ENCODE measurements at regions not wholly inside any gene's neighbourhood (a gene's known extent, or its start where the extent isn't known, plus 50 kb on each side); places are given as distances from the start of the nearest gene placed in this dataset.
"Not testable (repeated sequence)": the region's sequence is repeated elsewhere in the genome, so short reads cannot be mapped to it uniquely, and the experiment has no call there.

DNA sequence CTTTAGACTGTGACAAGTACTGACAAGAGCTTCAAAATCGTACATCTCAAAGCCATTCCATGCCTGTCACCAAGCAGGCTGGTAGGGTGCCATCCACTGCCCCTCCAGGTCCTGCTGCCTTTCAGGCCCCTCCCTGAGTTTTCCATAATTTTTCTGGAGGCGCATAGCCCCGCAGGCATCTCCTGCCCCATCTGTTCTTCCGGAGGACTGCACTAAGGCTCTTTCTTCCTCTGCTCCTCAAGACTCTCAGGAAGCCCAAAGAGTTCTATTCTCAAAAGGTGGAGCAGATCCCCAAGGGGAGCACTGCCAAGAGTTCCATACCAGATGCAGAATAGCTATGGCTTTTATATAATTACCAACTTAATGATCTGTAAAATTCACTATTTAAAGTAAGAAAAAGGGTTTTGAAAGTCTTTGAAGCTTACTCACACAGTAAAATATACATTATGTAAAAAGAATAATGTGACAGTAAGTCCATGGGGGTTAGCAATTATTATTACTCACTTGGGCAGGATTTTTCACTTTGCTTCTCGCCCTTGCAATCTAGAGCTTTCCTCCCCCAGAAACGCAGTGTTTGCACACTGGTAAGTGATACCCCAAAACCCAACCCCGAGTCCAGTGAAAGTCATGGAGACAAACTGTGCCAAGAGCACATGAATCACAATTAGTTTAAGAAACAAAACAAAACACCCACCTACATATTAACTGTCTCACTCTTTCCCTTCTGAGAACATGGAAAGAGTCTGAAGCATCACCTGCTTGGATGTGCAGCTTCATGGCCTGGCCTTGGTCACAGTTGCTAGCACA, 114.1 kb upstream of the DAPK1 start:
- DNase-seq: no peak

GRCh38 chr9:87386490-87387025, 111.1 kb upstream of the DAPK1 start:
- no peak for DNase-seq

DNA sequence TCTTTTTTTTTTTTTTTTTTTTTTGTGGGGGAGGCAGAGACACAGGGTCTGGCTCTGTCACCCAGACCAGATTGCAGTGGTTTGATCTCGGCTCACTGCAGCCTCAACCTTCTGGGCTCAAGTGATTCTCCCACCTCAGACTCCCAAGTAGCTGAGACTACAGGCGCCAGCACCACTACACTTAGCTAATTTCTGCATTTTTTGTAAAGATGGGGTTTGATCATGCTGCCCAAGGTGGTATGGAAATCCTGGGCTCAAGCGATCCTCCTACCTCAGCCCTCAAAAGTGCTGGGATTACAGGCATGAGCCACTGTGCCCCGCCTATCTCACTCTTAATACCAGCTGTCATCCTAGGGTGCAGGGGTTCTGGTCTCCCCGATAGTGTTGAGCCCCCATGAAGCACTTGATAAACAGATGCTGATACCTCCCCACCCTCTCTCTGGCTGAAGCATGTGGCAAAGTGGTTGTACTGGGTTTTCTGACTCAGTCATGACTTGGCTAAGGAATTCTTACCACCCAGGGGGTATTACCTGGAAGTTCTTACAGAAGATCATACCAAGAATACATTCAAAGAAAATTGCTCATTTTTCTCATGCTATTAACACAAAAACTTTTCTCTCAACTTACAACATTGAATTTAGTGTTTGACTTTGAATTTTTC, 110.2 kb upstream of the DAPK1 start:
- DNase-seq: no peak

- DNase-seq: not testable (repeated sequence)
These were observed 109.0 kb upstream of the DAPK1 start for GRCh38 chr9:87388708-87389107.

DNA sequence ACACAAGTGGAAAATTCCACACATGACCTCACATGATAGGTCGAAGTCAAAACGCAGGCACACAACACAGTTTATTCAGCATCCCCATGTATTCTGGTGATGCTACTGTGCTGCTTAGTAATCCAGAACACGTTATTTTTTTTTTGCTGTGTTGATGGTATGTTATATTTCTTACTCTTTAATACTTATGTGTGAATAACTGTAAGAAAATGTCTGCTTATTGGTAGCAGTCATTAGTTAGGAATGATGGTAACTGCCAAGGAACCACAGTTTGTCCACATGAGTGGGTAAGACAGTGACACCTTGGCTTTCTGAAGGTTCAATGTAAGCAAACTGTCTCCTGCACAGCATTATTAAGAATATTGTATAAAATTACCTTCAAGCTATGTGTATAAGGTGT, 107.7 kb upstream of the DAPK1 start:
- no peak for DNase-seq

GRCh38 chr9:87390361-87390760, 107.3 kb upstream of the DAPK1 start:
- no peak for DNase-seq

DNA sequence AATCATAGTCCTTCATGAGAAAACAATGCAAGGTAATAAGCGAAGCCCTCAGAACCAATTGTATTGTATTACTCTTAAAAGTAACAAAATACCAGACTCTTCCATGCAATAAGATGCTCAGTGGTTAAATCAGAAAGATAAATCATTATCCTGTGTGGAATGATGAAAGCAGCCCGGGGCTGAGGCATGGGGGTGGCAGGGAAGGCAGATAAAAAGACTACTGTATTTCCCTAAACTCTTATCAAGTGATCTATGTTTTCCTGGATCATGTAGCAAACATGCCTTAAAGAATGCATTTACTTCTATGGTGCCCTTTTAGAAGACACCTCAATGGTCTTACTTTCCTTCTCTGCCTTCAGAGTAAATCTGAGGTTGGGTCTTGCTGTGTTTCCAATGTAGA, 105.6 kb upstream of the DAPK1 start:
- DNase-seq: no peak

GRCh38 chr9:87393706-87394230, 103.9 kb upstream of the DAPK1 start:
- DNase-seq: no peak

GRCh38 chr9:87395804-87396479, 101.7 kb upstream of the DAPK1 start:
- DNase-seq: peak; percentile 32

DNA sequence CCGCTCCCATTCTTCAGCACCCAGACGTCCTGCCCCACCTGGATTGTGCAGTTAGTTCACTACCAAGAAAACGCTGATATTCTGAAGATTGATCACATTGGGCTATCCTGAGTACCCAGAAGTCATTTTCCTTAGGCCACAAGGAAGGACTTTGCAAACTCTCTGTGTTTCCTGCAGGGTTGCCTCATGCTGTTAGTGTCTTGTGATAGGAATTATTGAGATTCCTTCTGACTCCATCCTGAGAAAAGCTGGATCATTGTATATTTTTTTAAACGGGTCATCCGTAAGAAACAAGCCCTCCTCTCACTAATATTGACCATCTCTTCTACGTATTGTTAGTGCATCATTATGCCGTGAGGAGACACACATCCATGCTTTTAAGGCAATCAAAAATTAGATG, 96.0 kb upstream of the DAPK1 start:
- DNase-seq: no peak

- DNase-seq: no peak
These were observed 95.1 kb upstream of the DAPK1 start for GRCh38 chr9:87402537-87402936.

- peak; percentile 6 for DNase-seq
These were observed 91.8 kb upstream of the DAPK1 start for GRCh38 chr9:87405677-87406542.

DNA sequence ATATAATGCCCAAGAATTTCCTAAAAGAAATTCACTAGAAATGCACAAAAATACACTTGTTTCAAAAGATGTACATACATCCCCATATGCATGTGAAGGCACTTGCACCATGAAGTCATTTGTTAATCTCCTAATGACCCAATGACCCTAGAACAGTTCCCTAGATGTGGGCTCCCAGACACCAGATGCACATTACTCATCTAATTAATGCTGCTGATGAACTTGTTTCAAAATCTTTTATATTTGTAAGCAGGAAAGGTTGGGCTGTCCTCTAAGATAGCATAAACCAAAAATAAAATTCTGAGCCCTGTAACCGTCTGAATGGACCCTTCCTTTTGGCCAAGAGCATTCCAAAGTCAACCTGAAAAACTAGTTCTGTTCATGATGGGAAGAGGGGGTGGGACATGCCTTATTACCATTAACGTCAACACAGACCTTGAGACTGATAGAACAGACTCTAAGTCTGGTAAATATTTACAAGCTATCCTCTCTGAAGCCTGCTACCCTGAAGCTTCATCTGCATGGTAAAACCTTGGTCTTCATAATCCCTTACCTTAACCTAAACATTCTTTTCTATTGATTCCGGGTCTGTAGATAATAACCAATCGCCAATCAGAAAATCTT, 91.0 kb upstream of the DAPK1 start:
- no peak for DNase-seq

- DNase-seq: not testable (repeated sequence)
These were observed 87.3 kb upstream of the DAPK1 start for GRCh38 chr9:87410047-87411005.

- no peak for DNase-seq
These were observed 76.8 kb upstream of the DAPK1 start for GRCh38 chr9:87420884-87421283.

DNA sequence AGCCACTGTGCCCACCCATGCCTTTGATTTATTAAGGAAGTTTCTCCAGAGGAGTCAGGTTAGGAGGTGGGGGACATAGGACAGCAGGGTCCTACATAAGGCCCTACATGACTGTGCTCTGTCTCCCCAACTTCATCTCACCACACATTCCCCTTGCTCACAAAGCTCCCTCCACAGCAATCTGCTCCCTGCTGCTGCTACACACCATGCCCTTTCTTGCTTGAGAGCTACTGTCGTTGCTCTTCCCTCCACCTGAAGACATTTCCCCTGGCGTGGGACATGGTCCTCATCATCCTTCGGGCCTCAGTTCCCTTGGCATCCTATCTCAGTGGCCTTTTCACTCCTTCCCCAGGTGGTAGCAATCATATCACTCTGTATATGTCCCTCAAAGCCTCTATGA, 75.9 kb upstream of the DAPK1 start:
- no peak for DNase-seq

DNA sequence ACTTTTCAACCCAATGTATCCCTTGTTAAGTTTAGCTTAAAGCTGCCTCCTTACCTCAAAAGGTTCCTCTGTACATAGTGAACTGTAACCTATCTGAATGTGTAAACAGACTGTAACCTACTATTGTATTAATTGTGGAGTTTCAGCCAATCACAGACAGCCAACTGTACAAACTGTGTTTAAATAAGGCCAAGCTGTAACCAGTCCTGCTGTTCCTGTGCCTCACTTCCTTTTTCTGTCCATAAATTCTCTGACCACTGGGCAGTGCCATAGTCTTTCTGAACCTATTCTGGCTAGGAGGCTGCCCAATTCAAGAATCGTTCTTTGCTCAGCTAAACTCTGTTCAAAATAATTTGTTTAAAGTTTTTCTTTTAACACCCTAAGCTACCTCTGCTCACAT, 74.7 kb upstream of the DAPK1 start:
- DNase-seq: no peak

GRCh38 chr9:87423885-87424284, 73.8 kb upstream of the DAPK1 start:
- DNase-seq: not testable (repeated sequence)

DNA sequence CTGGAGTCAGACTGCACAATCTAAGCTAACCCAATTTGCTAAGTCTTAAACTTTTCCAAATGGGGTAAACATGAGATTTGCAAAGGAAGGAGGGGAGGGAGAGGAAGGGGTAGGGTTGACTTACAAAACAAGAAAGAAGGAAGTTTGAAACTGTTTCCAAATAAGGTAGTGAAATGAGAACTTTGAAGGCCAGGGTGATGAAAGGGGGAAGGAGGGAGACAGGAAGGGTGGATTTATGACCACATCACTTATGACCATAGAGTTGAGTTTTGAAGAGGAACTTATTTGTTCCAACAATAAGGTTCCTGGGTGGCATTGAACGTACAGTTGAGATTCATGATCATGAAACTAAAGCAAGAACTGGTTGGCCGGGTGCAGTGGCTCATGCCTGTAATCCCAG, 72.5 kb upstream of the DAPK1 start:
- no peak for DNase-seq

GRCh38 chr9:87427851-87428506, 69.7 kb upstream of the DAPK1 start:
- no peak for DNase-seq
